Progenitor cell of endocrine pancreas (in vitro differentiated cells): ENCODE measurements at regions not wholly inside any gene's neighbourhood (a gene's known extent, or its start where the extent isn't known, plus 50 kb on each side); places are given as distances from the start of the nearest gene placed in this dataset.

Experiments
- DNase-seq: peaks from one replicate; pipeline ENCODE4 v3.0.0; 2021; ENCODE audit warnings: low spot score; ENCODE audit not compliant: unreplicated experiment
- H3K27ac Mint-ChIP-seq: 2 replicates; pipeline ENCODE4 v1.8.0; 2021; ENCODE audit warnings: mild to moderate bottlenecking, moderate library complexity, mixed read lengths
- H3K27me3 Mint-ChIP-seq: 2 replicates; pipeline ENCODE4 v1.8.0; 2021; ENCODE audit warnings: mixed read lengths
- H3K36me3 Mint-ChIP-seq: 2 replicates; pipeline ENCODE4 v1.8.0; 2022; ENCODE audit warnings: mixed read lengths; ENCODE audit not compliant: insufficient read depth
- H3K4me1 Mint-ChIP-seq: 2 replicates; pipeline ENCODE4 v1.8.0; 2021; ENCODE audit warnings: low read depth, mixed read lengths
- H3K4me3 Mint-ChIP-seq: 2 replicates; pipeline ENCODE4 v1.8.0; 2021; ENCODE audit warnings: low read depth, mild to moderate bottlenecking, moderate library complexity, mixed read lengths
- H3K9me3 Mint-ChIP-seq: 2 replicates; pipeline ENCODE4 v1.8.0; 2021; ENCODE audit warnings: low read depth, mixed read lengths
- CTCF ChIP-seq: fragments of 200-600 bp; sonication (generic); IDR thresholded peaks from one replicate; pipeline ENCODE4 v1.5.0; 2021; ENCODE audit warnings: antibody characterized with exemption, mild to moderate bottlenecking; ENCODE audit not compliant: unreplicated experiment

GRCh38 chrX:30364229-30364628 lies 55.0 kb upstream of the NR0B1 start:
- H3K9me3 Mint-ChIP-seq = no peaks in the 10 kb centered on the region
- no peaks in the 10 kb centered on the region for H3K36me3 Mint-ChIP-seq
- TF ChIP-seq CTCF = no peak
- peaks cover 21% of the 10 kb centered on the region for H3K4me1 Mint-ChIP-seq
- no peaks in the 10 kb centered on the region for H3K27me3 Mint-ChIP-seq
- DNase-seq = no peak
- no peak overlapping the region for H3K4me3 Mint-ChIP-seq
- H3K27ac Mint-ChIP-seq = no peak overlapping the region
